Sigmoid colon (tissue), 6 donors: ENCODE measurements at regions not wholly inside any gene's neighbourhood (a gene's known extent, or its start where the extent isn't known, plus 50 kb on each side); places are given as distances from the start of the nearest gene placed in this dataset.
A peak's percentile ranks its signal among the peaks of the same experiment; 100 is the strongest.

Experiments used
- DNase-seq: peaks from one replicate; pipeline ENCODE4 v3.0.0-alpha.2; 2019
- H3K27ac ChIP-seq, 4 donors: fragments of 200-600 bp; sonication (generic); one replicate each; pipeline ENCODE4 v1.5.1; 2016 to 2019; ENCODE audit warnings: mild to moderate bottlenecking in 1 of 4
- H3K27me3 ChIP-seq, 3 donors: fragments of 200-600 bp; sonication (generic); one replicate each; pipeline ENCODE4 v1.5.1; 2019; ENCODE audit warnings: mild to moderate bottlenecking in 1 of 3
- H3K36me3 ChIP-seq, 4 donors: fragments of 200-600 bp; sonication (generic); one replicate each; pipeline ENCODE4 v1.5.1; 2016 to 2019
- H3K4me1 ChIP-seq, 4 donors: fragments of 200-600 bp; sonication (generic); one replicate each; pipeline ENCODE4 v1.5.1; 2017 to 2019
- H3K4me3 ChIP-seq, 4 donors: fragments of 200-600 bp; sonication (generic); one replicate each; pipeline ENCODE4 v1.5.1; 2017 to 2019; ENCODE audit warnings: mild to moderate bottlenecking in 2 of 4, moderate library complexity in 1 of 4
- H3K9me3 ChIP-seq, 4 donors: fragments of 200-600 bp in 3 of 4; sonication (generic) in 3 of 4; one replicate each; pipeline versions ENCODE4 v1.5.1 to v1.6.1; 2013 to 2019
- EP300 ChIP-seq, 4 donors: sonication (generic); formaldehyde crosslinking; IDR thresholded peaks; one replicate each; pipeline ENCODE4 v1.6.1; 2017; ENCODE audit warnings: antibody characterized with exemption in 4 of 4
- POLR2A ChIP-seq, 2 donors: fragments of 450-650 bp; IDR thresholded peaks; one replicate each; pipeline ENCODE4 v1.6.1; 2016; ENCODE audit warnings: antibody characterized with exemption in 2 of 2, mild to moderate bottlenecking in 2 of 2, moderate library complexity in 2 of 2
- POLR2AphosphoS5 ChIP-seq, 4 donors: sonication (generic); formaldehyde crosslinking; IDR thresholded peaks; one replicate each; pipeline ENCODE4 v1.6.1; 2017; ENCODE audit warnings: antibody characterized with exemption in 4 of 4
- WGBS, 2 donors: extraction: QIAGEN DNeasy Blood & Tissue Kit; methylation state at CpG; one replicate each; pipeline ENCODE4 v1.1.7; 2013; 5-methylcytosine and 5-hydroxymethylcytosine counted together
- intact Hi-C: fragments of 100-400 bp; cut with DNase I; formaldehyde crosslinking; loops from one replicate; pipeline ENCODE4 v1.15.1; 2023
- TF ChIP-seq, protein P1 (sequence below), 4 experiments: fragments of 450-650 bp in 3 of 4; fragments of 200-600 bp in 1 of 4; IDR thresholded peaks; one replicate each; pipeline ENCODE4 v1.5.1; 2016 to 2019; ENCODE audit warnings: antibody characterized with exemption in 4 of 4, mild to moderate bottlenecking in 3 of 4, moderate library complexity in 2 of 4
- donor health status: healthy with polysubstance abuse.
- donor health status: healthy.

GRCh38 chr12:14280921-14281320 is 84.6 kb upstream of the ATF7IP start:
- Histone ChIP-seq H3K4me3 (no peak overlapping the region), H3K27me3 (no peaks in the 10 kb centered on the region), H3K4me1 (no peaks in the 10 kb centered on the region), H3K36me3 (no peaks in the 10 kb centered on the region), H3K9me3 (no peaks in the 10 kb centered on the region), H3K27ac (no peak overlapping the region)
- WGBS, 2 donors = 87 to 95% methylated on average over 5 of the region's 5 CpGs
- no peak for DNase-seq
- TF ChIP-seq EP300 (IDR thresholded peaks at IDR 0.05) (no peak), POLR2AphosphoS5 (IDR thresholded peaks at IDR 0.05) (no peak), POLR2A (IDR thresholded peaks at IDR 0.05) (no peak)
- TF ChIP-seq, protein P1, sequence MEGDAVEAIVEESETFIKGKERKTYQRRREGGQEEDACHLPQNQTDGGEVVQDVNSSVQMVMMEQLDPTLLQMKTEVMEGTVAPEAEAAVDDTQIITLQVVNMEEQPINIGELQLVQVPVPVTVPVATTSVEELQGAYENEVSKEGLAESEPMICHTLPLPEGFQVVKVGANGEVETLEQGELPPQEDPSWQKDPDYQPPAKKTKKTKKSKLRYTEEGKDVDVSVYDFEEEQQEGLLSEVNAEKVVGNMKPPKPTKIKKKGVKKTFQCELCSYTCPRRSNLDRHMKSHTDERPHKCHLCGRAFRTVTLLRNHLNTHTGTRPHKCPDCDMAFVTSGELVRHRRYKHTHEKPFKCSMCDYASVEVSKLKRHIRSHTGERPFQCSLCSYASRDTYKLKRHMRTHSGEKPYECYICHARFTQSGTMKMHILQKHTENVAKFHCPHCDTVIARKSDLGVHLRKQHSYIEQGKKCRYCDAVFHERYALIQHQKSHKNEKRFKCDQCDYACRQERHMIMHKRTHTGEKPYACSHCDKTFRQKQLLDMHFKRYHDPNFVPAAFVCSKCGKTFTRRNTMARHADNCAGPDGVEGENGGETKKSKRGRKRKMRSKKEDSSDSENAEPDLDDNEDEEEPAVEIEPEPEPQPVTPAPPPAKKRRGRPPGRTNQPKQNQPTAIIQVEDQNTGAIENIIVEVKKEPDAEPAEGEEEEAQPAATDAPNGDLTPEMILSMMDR (IDR thresholded peaks at IDR 0.05) = no peak
- intact Hi-C loops = no loop called here

DNA sequence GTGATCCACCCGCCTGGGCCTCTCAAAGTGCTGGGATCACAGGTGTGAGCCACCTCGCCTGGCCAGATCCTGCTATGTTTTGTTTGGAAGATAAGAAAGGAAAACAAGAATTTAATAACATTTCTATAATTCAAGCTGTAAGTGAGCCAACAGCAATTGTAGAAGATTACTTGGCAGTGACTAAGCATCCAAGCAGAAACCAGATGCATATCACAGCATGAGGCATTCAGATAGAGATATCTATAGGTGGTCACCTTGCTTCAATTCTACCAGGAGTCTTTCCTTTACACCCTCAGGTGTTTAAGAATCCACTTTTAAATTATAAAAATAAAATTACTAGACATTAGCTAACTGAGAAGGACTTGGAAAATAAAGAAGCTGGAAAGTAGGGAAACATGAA is 83.9 kb upstream of the ATF7IP start:
- H3K27me3 ChIP-seq = no peaks in the 10 kb centered on the region
- TF ChIP-seq, protein P1 (IDR thresholded peaks at IDR 0.05) = no peak
- TF ChIP-seq POLR2A (IDR thresholded peaks at IDR 0.05) = no peak
- TF ChIP-seq EP300 (IDR thresholded peaks at IDR 0.05) = no peak
- no peak for TF ChIP-seq POLR2AphosphoS5 (IDR thresholded peaks at IDR 0.05)
- no peaks in the 10 kb centered on the region for H3K36me3 ChIP-seq
- WGBS, 2 donors = 74 to 95% methylated on average over 2 of the region's 2 CpGs
- H3K27ac ChIP-seq = no peak overlapping the region
- H3K4me3 ChIP-seq = no peak overlapping the region
- H3K4me1 ChIP-seq = no peaks in the 10 kb centered on the region
- H3K9me3 ChIP-seq = no peaks in the 10 kb centered on the region
- intact Hi-C loops = no loop called here
- no peak for DNase-seq

GRCh38 chr12:14283489-14284144 is 81.9 kb upstream of the ATF7IP start:
- Histone ChIP-seq H3K27me3 (no peaks in the 10 kb centered on the region), H3K4me3 (no peak overlapping the region), H3K9me3 (no peaks in the 10 kb centered on the region), H3K4me1 (no peaks in the 10 kb centered on the region), H3K36me3 (no peaks in the 10 kb centered on the region), H3K27ac (peak overlapping the region in 3 of 4 donors; percentile 26 to 38 (median 29))
- TF ChIP-seq POLR2AphosphoS5 (IDR thresholded peaks at IDR 0.05) (no peak), EP300 (IDR thresholded peaks at IDR 0.05) (no peak), POLR2A (IDR thresholded peaks at IDR 0.05) (no peak)
- TF ChIP-seq, protein P1 (IDR thresholded peaks at IDR 0.05) = no peak
- WGBS, 2 donors = 66 to 81% methylated on average over 6 of the region's 6 CpGs
- DNase-seq = no peak
- intact Hi-C loops = no loop called here

DNA sequence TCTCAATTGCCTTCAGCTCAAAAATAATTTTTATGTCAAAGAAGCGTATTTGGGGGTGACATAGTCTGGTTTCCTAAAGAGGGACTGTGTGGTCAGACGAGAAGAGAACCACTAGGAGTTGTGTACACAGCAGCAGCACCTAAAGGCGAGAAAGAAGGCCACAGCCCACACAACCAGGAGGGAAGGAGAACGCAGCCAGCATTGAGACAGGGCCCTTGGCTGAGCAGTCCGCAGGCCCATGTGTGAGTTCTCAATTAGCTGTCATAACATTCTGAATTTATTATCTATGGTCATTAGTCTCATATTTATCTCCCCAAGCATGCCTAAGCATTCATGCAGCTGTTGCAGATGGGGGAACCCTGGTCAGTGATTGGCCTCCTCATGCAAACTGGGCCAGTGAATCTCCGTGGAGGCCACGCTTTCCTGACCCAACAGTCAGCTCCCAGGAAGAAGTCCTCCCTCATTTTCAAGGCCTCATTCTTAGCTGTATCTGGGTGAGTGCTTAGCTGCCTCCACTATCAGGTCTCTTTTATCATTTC is 81.2 kb upstream of the ATF7IP start:
- no peak for TF ChIP-seq EP300 (IDR thresholded peaks at IDR 0.05)
- TF ChIP-seq POLR2A (IDR thresholded peaks at IDR 0.05) = no peak
- TF ChIP-seq POLR2AphosphoS5 (IDR thresholded peaks at IDR 0.05) = peak in 2 of 4 donors; percentile 51 to 52
- TF ChIP-seq, protein P1 (IDR thresholded peaks at IDR 0.05) = no peak
- peak overlapping the region in 3 of 4 donors; percentile 26 to 38 (median 29) for H3K27ac ChIP-seq
- WGBS, 2 donors = 69 to 85% methylated on average over 7 of the region's 7 CpGs
- H3K9me3 ChIP-seq = peaks cover 0 to 2% (median 0%) of the 10 kb centered on the region in 4 donors
- intact Hi-C loops = no loop called here
- no peaks in the 10 kb centered on the region for H3K27me3 ChIP-seq
- H3K4me3 ChIP-seq = no peak overlapping the region
- peak; percentile 77 for DNase-seq
- H3K36me3 ChIP-seq = no peaks in the 10 kb centered on the region
- H3K4me1 ChIP-seq = no peaks in the 10 kb centered on the region
